ENCODE measurements at regions not wholly inside any gene's neighbourhood (a gene's known extent, or its start where the extent isn't known, plus 50 kb on each side); places are given as distances from the start of the nearest gene placed in this dataset.

DNA sequence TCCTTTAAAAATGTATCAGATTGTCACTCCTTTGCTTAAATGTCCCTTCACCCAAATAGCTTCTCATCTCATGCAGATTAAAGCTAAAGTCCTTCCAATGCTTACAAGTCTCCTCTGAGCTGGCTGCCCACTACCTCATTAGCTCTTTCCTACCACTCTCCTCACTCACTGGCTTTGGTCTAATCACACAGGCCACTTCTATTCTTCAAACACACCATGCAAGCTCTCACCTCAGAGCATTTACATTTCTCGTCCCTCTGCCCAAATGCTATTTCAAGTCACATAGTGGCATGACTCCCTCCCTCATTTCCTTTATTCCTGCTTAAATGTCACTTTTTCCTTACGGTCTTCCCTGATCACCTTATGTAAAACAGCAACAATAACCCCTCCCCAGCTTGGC, 110.6 kb upstream of the CMC1 start:
- TF ChIP-seq, protein P1, sequence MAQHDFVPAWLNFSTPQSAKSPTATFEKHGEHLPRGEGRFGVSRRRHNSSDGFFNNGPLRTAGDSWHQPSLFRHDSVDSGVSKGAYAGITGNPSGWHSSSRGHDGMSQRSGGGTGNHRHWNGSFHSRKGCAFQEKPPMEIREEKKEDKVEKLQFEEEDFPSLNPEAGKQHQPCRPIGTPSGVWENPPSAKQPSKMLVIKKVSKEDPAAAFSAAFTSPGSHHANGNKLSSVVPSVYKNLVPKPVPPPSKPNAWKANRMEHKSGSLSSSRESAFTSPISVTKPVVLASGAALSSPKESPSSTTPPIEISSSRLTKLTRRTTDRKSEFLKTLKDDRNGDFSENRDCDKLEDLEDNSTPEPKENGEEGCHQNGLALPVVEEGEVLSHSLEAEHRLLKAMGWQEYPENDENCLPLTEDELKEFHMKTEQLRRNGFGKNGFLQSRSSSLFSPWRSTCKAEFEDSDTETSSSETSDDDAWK (CRISPR knock-in tag; IDR thresholded peaks at IDR 0.05): no peak
- TF ChIP-seq, protein P2, sequence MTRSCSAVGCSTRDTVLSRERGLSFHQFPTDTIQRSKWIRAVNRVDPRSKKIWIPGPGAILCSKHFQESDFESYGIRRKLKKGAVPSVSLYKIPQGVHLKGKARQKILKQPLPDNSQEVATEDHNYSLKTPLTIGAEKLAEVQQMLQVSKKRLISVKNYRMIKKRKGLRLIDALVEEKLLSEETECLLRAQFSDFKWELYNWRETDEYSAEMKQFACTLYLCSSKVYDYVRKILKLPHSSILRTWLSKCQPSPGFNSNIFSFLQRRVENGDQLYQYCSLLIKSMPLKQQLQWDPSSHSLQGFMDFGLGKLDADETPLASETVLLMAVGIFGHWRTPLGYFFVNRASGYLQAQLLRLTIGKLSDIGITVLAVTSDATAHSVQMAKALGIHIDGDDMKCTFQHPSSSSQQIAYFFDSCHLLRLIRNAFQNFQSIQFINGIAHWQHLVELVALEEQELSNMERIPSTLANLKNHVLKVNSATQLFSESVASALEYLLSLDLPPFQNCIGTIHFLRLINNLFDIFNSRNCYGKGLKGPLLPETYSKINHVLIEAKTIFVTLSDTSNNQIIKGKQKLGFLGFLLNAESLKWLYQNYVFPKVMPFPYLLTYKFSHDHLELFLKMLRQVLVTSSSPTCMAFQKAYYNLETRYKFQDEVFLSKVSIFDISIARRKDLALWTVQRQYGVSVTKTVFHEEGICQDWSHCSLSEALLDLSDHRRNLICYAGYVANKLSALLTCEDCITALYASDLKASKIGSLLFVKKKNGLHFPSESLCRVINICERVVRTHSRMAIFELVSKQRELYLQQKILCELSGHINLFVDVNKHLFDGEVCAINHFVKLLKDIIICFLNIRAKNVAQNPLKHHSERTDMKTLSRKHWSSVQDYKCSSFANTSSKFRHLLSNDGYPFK (CRISPR knock-in tag; IDR thresholded peaks at IDR 0.05; ENCODE audit: borderline replicate concordance): no peak
- TF ChIP-seq, protein P3, sequence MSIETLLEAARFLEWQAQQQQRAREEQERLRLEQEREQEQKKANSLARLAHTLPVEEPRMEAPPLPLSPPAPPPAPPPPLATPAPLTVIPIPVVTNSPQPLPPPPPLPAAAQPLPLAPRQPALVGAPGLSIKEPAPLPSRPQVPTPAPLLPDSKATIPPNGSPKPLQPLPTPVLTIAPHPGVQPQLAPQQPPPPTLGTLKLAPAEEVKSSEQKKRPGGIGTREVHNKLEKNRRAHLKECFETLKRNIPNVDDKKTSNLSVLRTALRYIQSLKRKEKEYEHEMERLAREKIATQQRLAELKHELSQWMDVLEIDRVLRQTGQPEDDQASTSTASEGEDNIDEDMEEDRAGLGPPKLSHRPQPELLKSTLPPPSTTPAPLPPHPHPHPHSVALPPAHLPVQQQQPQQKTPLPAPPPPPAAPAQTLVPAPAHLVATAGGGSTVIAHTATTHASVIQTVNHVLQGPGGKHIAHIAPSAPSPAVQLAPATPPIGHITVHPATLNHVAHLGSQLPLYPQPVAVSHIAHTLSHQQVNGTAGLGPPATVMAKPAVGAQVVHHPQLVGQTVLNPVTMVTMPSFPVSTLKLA (IDR thresholded peaks at IDR 0.05): no peak
- TF ChIP-seq ZBTB42 (CRISPR knock-in tag; IDR thresholded peaks at IDR 0.05) (no peak), TEAD2 (CRISPR knock-in tag; IDR thresholded peaks at IDR 0.05) (no peak), ATRX (CRISPR knock-in tag; IDR thresholded peaks at IDR 0.05; ENCODE audit: borderline replicate concordance) (no peak), ZNF777 (CRISPR knock-in tag; IDR thresholded peaks at IDR 0.05) (no peak), ZNF567 (CRISPR knock-in tag; IDR thresholded peaks at IDR 0.05; ENCODE audit: borderline replicate concordance) (no peak), ZNF780A (CRISPR knock-in tag; IDR thresholded peaks at IDR 0.05) (no peak), SIN3A (IDR thresholded peaks at IDR 0.05; ENCODE audit: borderline replicate concordance, low read depth, low read length) (no peak), SIX1 (CRISPR knock-in tag; IDR thresholded peaks at IDR 0.05; ENCODE audit: borderline replicate concordance) (no peak), ZBTB8A (CRISPR knock-in tag; IDR thresholded peaks at IDR 0.05; ENCODE audit: borderline replicate concordance, low read depth) (no peak)
- TF ChIP-seq, protein P4, sequence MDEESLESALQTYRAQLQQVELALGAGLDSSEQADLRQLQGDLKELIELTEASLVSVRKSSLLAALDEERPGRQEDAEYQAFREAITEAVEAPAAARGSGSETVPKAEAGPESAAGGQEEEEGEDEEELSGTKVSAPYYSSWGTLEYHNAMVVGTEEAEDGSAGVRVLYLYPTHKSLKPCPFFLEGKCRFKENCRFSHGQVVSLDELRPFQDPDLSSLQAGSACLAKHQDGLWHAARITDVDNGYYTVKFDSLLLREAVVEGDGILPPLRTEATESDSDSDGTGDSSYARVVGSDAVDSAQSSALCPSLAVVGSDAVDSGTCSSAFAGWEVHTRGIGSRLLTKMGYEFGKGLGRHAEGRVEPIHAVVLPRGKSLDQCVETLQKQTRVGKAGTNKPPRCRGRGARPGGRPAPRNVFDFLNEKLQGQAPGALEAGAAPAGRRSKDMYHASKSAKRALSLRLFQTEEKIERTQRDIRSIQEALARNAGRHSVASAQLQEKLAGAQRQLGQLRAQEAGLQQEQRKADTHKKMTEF (CRISPR knock-in tag; IDR thresholded peaks at IDR 0.05): no peak
- in situ Hi-C loops (cut with HindIII; ENCODE audit: extremely low pct_ligation_motif_present, low pct_unique_long_range_greater_than_20kb) (no loop called here), intact Hi-C loops (cut with micrococcal nuclease; ENCODE audit: unreplicated experiment) (no loop called here)
- Histone ChIP-seq H3K79me2 (ENCODE audit: insufficient read depth, low read length) (no peaks in the 10 kb centered on the region), H3K9me3 (ENCODE audit: low read length) (no peaks in the 10 kb centered on the region), H2AFZ (ENCODE audit: low read length) (no peak overlapping the region), H3K4me1 (ENCODE audit: insufficient read depth, low read length) (peaks cover 33% of the 10 kb centered on the region), H3K27ac (ENCODE audit: extremely low read length, insufficient read depth, low read length) (no peak overlapping the region), H3K4me2 (ENCODE audit: low read depth, low read length) (no peak overlapping the region), H3K9ac (ENCODE audit: insufficient read depth, low read depth, low read length) (no peak overlapping the region), H3K36me3 (replicated peaks in 1 of 2; ENCODE audit: control insufficient read depth in 1 of 2, insufficient read depth in 2 of 2, low read length in 2 of 2) (no peaks in the 10 kb centered on the region), H4K20me1 (ENCODE audit: insufficient read depth, low read length) (no peaks in the 10 kb centered on the region), H3K27me3 (ENCODE audit: control insufficient read depth in 1 of 2, insufficient read depth in 2 of 2, low read length in 2 of 2) (no peaks in the 10 kb centered on the region), H3K4me3 (replicated peaks in 1 of 3; ENCODE audit: insufficient read depth in 1 of 3, low read depth in 2 of 3, low read length in 3 of 3) (no peak overlapping the region)
- ChIA-PET POLR2A (no interaction called here), CTCF (ENCODE audit: low intra/inter-chr PET ratio, low total read pairs) (no interaction called here)
- BruUV-seq (replicated peaks): no TSS peak
- FAIRE-seq: no peak
- DNase-seq (ENCODE audit: low spot score): no peak
- WGBS (ENCODE audit: low lambda C conversion rate): 30% methylated on average over 2 of the region's 2 CpGs
- ATAC-seq: no peak

Data from HepG2 (cell line).